Suprapubic skin (tissue), 4 donors: ENCODE measurements at regions not wholly inside any gene's neighbourhood (a gene's known extent, or its start where the extent isn't known, plus 50 kb on each side); places are given as distances from the start of the nearest gene placed in this dataset.

Experiments
- DNase-seq, 2 donors: peaks; one replicate each; pipeline ENCODE4 v3.0.0-alpha.2; 2019; ENCODE audit warnings: low spot score in 2 of 2
- H3K27ac ChIP-seq: fragments of 200-600 bp; sonication (generic); one replicate; pipeline ENCODE4 v1.5.1; 2019
- H3K27me3 ChIP-seq: fragments of 200-600 bp; sonication (generic); one replicate; pipeline ENCODE4 v1.5.1; 2019
- H3K36me3 ChIP-seq: fragments of 200-600 bp; sonication (generic); one replicate; pipeline ENCODE4 v1.5.1; 2019
- H3K4me1 ChIP-seq: fragments of 200-600 bp; sonication (generic); one replicate; pipeline ENCODE4 v1.5.1; 2019
- H3K4me3 ChIP-seq: fragments of 200-600 bp; sonication (generic); one replicate; pipeline ENCODE4 v1.5.1; 2019; ENCODE audit warnings: mild to moderate bottlenecking
- H3K9me3 ChIP-seq: fragments of 200-600 bp; sonication (generic); one replicate; pipeline ENCODE4 v1.5.1; 2019
- EP300 ChIP-seq: sonication (generic); formaldehyde crosslinking; IDR thresholded peaks from one replicate; pipeline ENCODE4 v1.6.1; 2017; ENCODE audit warnings: antibody characterized with exemption
- POLR2A ChIP-seq, 2 donors: fragments of 450-650 bp; IDR thresholded peaks; one replicate each; pipeline ENCODE4 v1.6.1; 2017; ENCODE audit warnings: antibody characterized with exemption in 2 of 2, mild to moderate bottlenecking in 2 of 2, moderate library complexity in 2 of 2
- POLR2AphosphoS5 ChIP-seq, 3 donors: sonication (generic); formaldehyde crosslinking; IDR thresholded peaks; one replicate each; pipeline ENCODE4 v1.6.1; 2017; ENCODE audit warnings: antibody characterized with exemption in 3 of 3
- WGBS: methylation state at CpG from one replicate; pipeline ENCODE4 v1.1.5; 2018; 5-methylcytosine and 5-hydroxymethylcytosine counted together
- TF ChIP-seq, protein P1 (sequence below), 2 donors: fragments of 200-600 bp in 1 of 2; fragments of 450-650 bp in 1 of 2; sonication (generic) in 1 of 2; IDR thresholded peaks; one replicate each; pipeline ENCODE4 v1.5.1; 2016 to 2019; ENCODE audit warnings: antibody characterized with exemption in 2 of 2, mild to moderate bottlenecking in 1 of 2, moderate library complexity in 1 of 2

DNA sequence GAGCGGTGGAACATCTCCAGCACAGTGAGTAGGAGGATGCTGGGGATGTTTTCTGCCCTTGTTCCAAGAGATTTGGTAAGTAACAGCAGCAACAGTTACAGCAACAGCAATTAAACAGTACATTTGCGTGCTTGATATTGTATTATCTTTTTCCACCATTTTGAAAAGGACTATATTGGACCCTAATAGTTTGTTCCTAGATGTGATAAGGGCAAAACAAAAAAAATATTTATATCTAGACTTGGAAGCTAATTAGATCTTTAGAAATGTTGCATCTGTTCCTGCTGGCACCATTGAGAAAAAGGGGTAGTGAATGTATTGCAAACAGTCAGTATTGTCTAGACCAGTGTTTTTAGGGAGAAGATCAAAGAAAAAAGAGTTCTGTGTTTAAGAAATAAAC, 759.9 kb downstream of the JRKL start:
- TF ChIP-seq EP300 (no peak), POLR2A (IDR thresholded peaks at IDR 0.05) (no peak), POLR2AphosphoS5 (IDR thresholded peaks at IDR 0.05) (no peak)
- TF ChIP-seq, protein P1, sequence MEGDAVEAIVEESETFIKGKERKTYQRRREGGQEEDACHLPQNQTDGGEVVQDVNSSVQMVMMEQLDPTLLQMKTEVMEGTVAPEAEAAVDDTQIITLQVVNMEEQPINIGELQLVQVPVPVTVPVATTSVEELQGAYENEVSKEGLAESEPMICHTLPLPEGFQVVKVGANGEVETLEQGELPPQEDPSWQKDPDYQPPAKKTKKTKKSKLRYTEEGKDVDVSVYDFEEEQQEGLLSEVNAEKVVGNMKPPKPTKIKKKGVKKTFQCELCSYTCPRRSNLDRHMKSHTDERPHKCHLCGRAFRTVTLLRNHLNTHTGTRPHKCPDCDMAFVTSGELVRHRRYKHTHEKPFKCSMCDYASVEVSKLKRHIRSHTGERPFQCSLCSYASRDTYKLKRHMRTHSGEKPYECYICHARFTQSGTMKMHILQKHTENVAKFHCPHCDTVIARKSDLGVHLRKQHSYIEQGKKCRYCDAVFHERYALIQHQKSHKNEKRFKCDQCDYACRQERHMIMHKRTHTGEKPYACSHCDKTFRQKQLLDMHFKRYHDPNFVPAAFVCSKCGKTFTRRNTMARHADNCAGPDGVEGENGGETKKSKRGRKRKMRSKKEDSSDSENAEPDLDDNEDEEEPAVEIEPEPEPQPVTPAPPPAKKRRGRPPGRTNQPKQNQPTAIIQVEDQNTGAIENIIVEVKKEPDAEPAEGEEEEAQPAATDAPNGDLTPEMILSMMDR (IDR thresholded peaks at IDR 0.05) = no peak
- WGBS = 85% methylated on average over 2 of the region's 2 CpGs
- H3K27ac ChIP-seq = no peak overlapping the region
- no peaks in the 10 kb centered on the region for H3K4me1 ChIP-seq
- no peak for DNase-seq
- H3K36me3 ChIP-seq = no peaks in the 10 kb centered on the region
- no peak overlapping the region for H3K4me3 ChIP-seq
- peaks cover 2% of the 10 kb centered on the region for H3K9me3 ChIP-seq
- H3K27me3 ChIP-seq = no peaks in the 10 kb centered on the region

DNA sequence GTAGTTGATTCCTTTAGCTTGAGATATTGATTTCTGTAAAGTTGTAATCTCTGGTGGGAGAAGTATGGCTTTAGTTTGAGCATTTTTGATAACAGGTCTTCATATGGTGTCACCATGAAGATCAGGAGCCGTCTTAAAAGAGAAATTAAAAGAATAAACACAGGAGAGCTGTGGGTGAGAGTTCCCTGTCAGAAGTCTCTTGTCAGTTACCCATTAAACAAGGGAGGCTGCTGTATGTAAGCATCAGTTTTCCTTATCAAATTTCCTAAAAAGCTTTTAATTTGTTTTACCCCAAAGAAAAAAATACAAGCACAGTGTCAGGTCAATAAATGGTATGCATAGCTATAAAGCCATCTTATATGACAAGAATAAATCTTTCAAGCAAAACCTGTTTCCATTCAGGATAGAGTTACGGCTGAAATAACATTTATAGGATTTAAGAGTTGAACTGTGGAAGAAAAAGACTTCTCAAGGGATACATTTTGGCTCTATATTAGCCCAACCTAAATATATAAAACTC, 767.5 kb downstream of the JRKL start:
- no peak overlapping the region for H3K4me3 ChIP-seq
- DNase-seq = no peak
- H3K4me1 ChIP-seq = no peaks in the 10 kb centered on the region
- no peaks in the 10 kb centered on the region for H3K36me3 ChIP-seq
- 55% methylated on average over 2 of the region's 2 CpGs for WGBS
- no peaks in the 10 kb centered on the region for H3K9me3 ChIP-seq
- H3K27ac ChIP-seq = no peak overlapping the region
- no peaks in the 10 kb centered on the region for H3K27me3 ChIP-seq
- TF ChIP-seq, protein P1 (IDR thresholded peaks at IDR 0.05) = no peak
- TF ChIP-seq POLR2AphosphoS5 (IDR thresholded peaks at IDR 0.05) (no peak), POLR2A (IDR thresholded peaks at IDR 0.05) (no peak), EP300 (no peak)

DNA sequence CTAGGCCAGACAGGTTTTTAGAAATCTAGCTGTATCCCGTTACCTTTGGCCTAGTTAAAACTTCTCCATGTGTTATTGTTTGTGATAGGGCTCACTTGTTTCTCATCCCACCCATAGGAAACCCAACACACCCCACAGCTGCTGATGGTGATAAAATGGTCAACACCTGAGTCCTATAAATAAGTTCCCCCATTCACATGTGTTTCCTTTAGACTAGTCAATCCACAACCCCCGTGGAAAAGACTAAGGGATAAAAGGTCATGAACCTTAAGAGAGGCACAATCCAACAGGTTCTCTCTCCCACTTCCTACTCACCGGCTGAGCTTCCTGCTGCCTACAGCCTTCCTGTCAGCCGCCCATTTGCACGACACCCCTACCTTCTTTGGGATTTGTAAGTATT, 768.4 kb downstream of the JRKL start:
- Histone ChIP-seq H3K27ac (no peak overlapping the region), H3K4me1 (no peaks in the 10 kb centered on the region), H3K27me3 (no peaks in the 10 kb centered on the region), H3K4me3 (no peak overlapping the region), H3K9me3 (no peaks in the 10 kb centered on the region), H3K36me3 (no peaks in the 10 kb centered on the region)
- 57% methylated on average over 5 of the region's 5 CpGs for WGBS
- TF ChIP-seq EP300 = no peak
- no peak for TF ChIP-seq POLR2A (IDR thresholded peaks at IDR 0.05)
- TF ChIP-seq POLR2AphosphoS5 (IDR thresholded peaks at IDR 0.05) = no peak
- no peak for DNase-seq

DNA sequence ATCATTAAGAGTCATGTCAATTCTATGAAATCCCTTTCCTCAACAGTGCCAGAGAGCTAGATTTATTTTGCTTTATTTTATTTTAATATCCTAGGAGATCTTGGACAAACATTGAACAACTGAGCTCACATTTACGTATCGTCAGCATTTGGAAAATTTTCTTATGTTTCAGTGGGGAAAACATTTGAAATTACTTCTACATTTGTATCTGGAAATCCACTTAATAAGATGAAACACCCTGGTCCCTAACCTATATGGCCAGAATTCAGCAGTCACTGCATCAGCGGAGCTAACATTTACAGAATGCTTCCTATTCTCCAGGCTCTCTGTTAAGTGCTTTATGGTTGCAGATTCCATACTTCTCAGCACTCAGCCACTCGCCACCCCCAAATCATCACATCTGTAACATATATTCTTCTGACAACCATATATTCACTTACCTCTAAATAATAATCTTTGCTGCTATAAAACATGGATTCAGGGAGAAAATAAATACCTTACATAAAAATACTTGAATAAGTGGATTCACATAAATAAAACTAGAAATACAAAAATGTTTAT, 773.9 kb downstream of the JRKL start:
- no peaks in the 10 kb centered on the region for H3K27me3 ChIP-seq
- H3K4me3 ChIP-seq = no peak overlapping the region
- H3K36me3 ChIP-seq = no peaks in the 10 kb centered on the region
- H3K27ac ChIP-seq = no peak overlapping the region
- H3K9me3 ChIP-seq = no peaks in the 10 kb centered on the region
- TF ChIP-seq POLR2AphosphoS5 (IDR thresholded peaks at IDR 0.05) (no peak), POLR2A (IDR thresholded peaks at IDR 0.05) (no peak)
- H3K4me1 ChIP-seq = no peaks in the 10 kb centered on the region
- WGBS = 76% methylated on average over 4 of the region's 4 CpGs
- no peak for DNase-seq

DNA sequence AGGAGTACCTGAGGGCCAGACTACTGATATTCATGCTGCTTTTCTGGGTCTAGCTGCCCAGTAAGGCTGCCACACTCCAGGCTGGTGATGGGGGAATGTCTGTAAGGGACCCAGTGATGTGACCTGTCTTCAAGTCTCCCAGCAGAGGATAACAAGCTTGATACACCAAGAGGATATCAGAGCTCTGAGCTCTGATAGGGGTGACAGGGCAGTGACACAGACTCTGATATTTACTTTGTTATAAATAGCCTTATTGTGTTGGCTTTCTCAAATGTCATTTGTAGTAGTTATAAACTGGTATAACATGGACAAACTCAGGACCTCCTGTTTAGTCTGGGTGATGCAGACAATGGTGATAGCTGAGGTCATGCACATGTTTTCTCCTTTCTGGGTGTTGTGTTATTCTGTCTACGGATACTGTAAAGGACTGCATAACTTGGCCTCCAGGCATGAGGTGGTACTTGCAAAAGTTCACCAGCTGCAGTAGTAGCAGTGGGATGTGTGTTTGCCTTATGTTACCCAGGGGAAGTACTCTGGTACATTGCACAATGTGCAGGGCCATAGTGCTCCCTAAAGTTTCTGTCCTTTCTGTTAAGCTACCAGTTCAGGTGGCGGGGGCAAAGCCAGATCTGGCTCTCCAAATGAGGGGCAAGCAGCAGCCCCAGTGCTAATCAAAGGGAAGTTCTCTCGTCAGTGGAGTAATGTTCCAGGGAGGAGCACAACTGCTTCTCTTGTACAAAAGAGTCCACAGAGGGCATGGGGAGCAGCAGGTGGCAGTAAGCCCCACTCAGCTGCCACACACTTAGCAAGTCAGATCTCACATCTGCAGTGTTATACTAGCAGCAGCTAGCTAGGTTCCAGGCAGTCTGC, 812.2 kb downstream of the JRKL start:
- H3K36me3 ChIP-seq = no peaks in the 10 kb centered on the region
- no peak overlapping the region for H3K27ac ChIP-seq
- H3K9me3 ChIP-seq = no peaks in the 10 kb centered on the region
- no peak for DNase-seq
- no peak overlapping the region for H3K4me3 ChIP-seq
- H3K27me3 ChIP-seq = no peaks in the 10 kb centered on the region
- H3K4me1 ChIP-seq = no peaks in the 10 kb centered on the region
- 64% methylated on average over 2 of the region's 3 CpGs for WGBS
- no peak for TF ChIP-seq POLR2AphosphoS5 (IDR thresholded peaks at IDR 0.05)
- no peak for TF ChIP-seq POLR2A (IDR thresholded peaks at IDR 0.05)
- TF ChIP-seq, protein P1 (IDR thresholded peaks at IDR 0.05) = no peak
- no peak for TF ChIP-seq EP300

DNA sequence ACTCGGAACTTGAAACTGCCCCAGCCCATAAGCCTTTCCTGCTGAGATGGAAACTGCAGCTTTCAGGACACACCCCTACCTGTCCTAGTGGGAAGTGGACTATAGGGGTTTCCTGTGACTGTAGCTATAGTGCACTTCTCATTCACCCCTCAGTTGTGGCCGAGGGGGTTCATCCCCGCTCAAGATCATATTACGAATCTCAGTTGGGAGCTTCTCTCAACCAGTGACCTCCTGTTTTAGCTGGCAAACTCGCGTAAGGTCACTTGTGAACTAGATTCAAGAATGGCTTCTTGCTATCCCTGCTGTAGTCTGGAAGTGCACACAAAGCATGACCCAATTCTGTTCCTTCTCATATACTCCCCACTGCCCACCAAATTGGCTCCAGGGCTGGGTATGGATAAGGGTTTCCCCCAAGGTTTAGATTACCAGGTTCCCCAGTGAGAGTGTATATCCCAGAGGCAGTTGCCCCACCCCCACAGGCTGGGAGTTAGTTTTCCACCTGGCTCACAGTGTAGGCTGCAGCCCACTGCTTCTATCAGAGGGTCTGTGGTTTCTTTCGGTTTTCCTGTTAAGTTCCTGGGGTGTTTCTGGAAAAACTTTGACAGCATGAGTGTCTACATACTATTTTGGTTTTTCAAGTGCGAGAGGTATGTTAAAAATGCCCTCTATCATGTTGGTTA, 812.9 kb downstream of the JRKL start:
- TF ChIP-seq POLR2AphosphoS5 (IDR thresholded peaks at IDR 0.05) (no peak), EP300 (no peak), POLR2A (IDR thresholded peaks at IDR 0.05) (no peak)
- TF ChIP-seq, protein P1 (IDR thresholded peaks at IDR 0.05) = no peak
- H3K36me3 ChIP-seq = no peaks in the 10 kb centered on the region
- no peaks in the 10 kb centered on the region for H3K4me1 ChIP-seq
- no peaks in the 10 kb centered on the region for H3K9me3 ChIP-seq
- no peak overlapping the region for H3K27ac ChIP-seq
- 61% methylated on average over 8 of the region's 8 CpGs for WGBS
- no peaks in the 10 kb centered on the region for H3K27me3 ChIP-seq
- H3K4me3 ChIP-seq = no peak overlapping the region
- DNase-seq = no peak
